Skeletal muscle satellite cell (primary cell): ENCODE measurements at regions not wholly inside any gene's neighbourhood (a gene's known extent, or its start where the extent isn't known, plus 50 kb on each side); places are given as distances from the start of the nearest gene placed in this dataset.

Experiments
- H3K27me3 ChIP-seq: 2 replicates; pipeline ENCODE4 v1.7.0; 2013; ENCODE audit warnings: low read length; ENCODE audit not compliant: control insufficient read depth, insufficient read depth
- H3K36me3 ChIP-seq: 2 replicates; pipeline ENCODE4 v1.7.0; 2013; ENCODE audit warnings: mild to moderate bottlenecking, control low read depth, low read length; ENCODE audit not compliant: insufficient read depth
- H3K4me1 ChIP-seq: 2 replicates; pipeline ENCODE4 v1.7.0; 2013; ENCODE audit warnings: low read length; ENCODE audit not compliant: control insufficient read depth, insufficient read depth
- H3K4me2 ChIP-seq: 2 replicates; pipeline ENCODE4 v1.7.0; 2013; ENCODE audit warnings: mild to moderate bottlenecking, low read length
- H3K4me3 ChIP-seq: 2 replicates; pipeline ENCODE4 v1.7.0; 2013; ENCODE audit warnings: low read length
- H3K9ac ChIP-seq: 2 replicates; pipeline ENCODE4 v1.7.0; 2013; ENCODE audit warnings: mild to moderate bottlenecking, low read depth, low read length, moderate library complexity
- H3K9me3 ChIP-seq: replicated peaks from 2 replicates; pipeline ENCODE4 v1.7.0; 2013; ENCODE audit warnings: mild to moderate bottlenecking, control low read depth, low read length

DNA sequence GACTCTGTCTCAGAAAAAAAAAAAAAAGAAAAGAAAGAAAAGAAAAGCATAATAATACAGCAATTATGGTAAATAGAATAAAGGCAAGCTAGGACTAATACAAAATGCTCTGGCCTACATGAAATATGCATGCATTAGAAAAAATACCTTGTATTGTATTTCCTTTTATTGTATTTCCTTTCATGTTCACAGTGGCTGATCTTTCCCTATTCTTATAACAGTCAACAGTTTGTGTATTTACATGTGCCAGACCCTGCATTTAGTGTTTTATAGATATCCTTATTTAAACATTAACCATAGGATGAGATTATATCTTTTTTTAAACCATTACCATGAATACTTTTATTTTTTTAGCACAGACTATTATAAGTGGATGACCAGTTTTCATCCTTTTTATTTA is 56.3 kb upstream of the ARL15 start:
- H3K9me3 ChIP-seq = no peaks in the 10 kb centered on the region
- no peak overlapping the region for H3K9ac ChIP-seq
- no peaks in the 10 kb centered on the region for H3K36me3 ChIP-seq
- no peak overlapping the region for H3K4me2 ChIP-seq
- no peak overlapping the region for H3K4me3 ChIP-seq
- peaks cover 13% of the 10 kb centered on the region for H3K4me1 ChIP-seq
- H3K27me3 ChIP-seq = no peaks in the 10 kb centered on the region

GRCh38 chr5:54363669-54364068 is 53.3 kb upstream of the ARL15 start:
- Histone ChIP-seq H3K36me3 (no peaks in the 10 kb centered on the region), H3K4me3 (no peak overlapping the region), H3K4me2 (no peak overlapping the region), H3K9me3 (no peaks in the 10 kb centered on the region), H3K9ac (no peak overlapping the region), H3K4me1 (peaks cover 31% of the 10 kb centered on the region), H3K27me3 (no peaks in the 10 kb centered on the region)

GRCh38 chr5:54362992-54363625 is 52.7 kb upstream of the ARL15 start:
- Histone ChIP-seq H3K9me3 (no peaks in the 10 kb centered on the region), H3K4me1 (peaks cover 31% of the 10 kb centered on the region), H3K36me3 (no peaks in the 10 kb centered on the region)

GRCh38 chr5:54362434-54362833 is 52.1 kb upstream of the ARL15 start:
- Histone ChIP-seq H3K9ac (no peak overlapping the region), H3K9me3 (no peaks in the 10 kb centered on the region), H3K4me3 (no peak overlapping the region)

More at GRCh38 chr5:54362992-54363625, 52.7 kb upstream of the ARL15 start:
- no peak overlapping the region for H3K4me2 ChIP-seq
- no peak overlapping the region for H3K4me3 ChIP-seq
- no peaks in the 10 kb centered on the region for H3K27me3 ChIP-seq
- H3K9ac ChIP-seq = no peak overlapping the region

GRCh38 chr5:54361691-54362411 is 51.5 kb upstream of the ARL15 start:
- Histone ChIP-seq H3K4me3 (no peak overlapping the region), H3K4me2 (no peak overlapping the region), H3K27me3 (no peaks in the 10 kb centered on the region), H3K36me3 (no peaks in the 10 kb centered on the region), H3K9ac (no peak overlapping the region), H3K9me3 (no peaks in the 10 kb centered on the region), H3K4me1 (peaks cover 31% of the 10 kb centered on the region)

More at GRCh38 chr5:54362434-54362833, 52.1 kb upstream of the ARL15 start:
- Histone ChIP-seq H3K27me3 (no peaks in the 10 kb centered on the region), H3K36me3 (no peaks in the 10 kb centered on the region), H3K4me2 (no peak overlapping the region), H3K4me1 (peaks cover 31% of the 10 kb centered on the region)

DNA sequence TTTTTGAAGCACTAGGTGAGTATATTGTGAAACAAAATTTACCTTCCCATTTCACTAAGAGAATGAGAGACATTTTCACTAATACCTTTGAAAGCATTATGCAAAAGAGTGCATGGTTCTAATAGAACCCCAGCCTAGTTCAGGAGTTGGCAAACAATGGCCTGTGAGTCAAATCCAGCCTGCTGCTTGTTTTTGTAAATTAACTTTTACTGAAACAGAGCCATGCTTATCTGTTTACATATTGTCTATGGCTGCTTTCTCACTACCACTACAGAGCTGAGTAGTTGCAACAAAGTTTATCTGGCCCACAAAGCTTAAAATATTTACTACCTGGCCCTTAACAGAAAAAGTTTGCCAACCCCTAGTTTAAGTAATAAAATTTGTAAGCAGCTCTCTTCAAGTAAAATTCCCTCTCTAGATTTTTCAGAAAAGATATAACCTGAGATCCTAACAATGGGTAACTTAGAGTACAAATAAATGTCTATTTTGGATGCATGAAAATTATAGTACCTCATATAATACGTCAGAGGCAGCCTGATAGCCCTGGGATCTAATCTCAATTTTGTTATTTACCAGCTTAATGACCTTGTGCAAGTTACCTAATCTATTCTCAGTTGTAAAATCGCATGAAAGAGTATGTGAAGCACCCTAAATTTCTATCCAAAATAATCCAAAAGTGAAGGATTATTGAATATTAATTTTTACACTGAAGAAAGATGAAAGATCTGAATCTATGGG is 50.7 kb upstream of the ARL15 start:
- H3K4me2 ChIP-seq = peak overlapping the region; percentile 46
- no peak overlapping the region for H3K9ac ChIP-seq
- H3K4me1 ChIP-seq = peaks cover 31% of the 10 kb centered on the region
- no peaks in the 10 kb centered on the region for H3K9me3 ChIP-seq
- H3K4me3 ChIP-seq = no peak overlapping the region
- H3K27me3 ChIP-seq = no peaks in the 10 kb centered on the region
- no peaks in the 10 kb centered on the region for H3K36me3 ChIP-seq
